ENCODE measurements at regions not wholly inside any gene's neighbourhood (a gene's known extent, or its start where the extent isn't known, plus 50 kb on each side); places are given as distances from the start of the nearest gene placed in this dataset.
"Not testable (repeated sequence)": the region's sequence is repeated elsewhere in the genome, so short reads cannot be mapped to it uniquely, and the experiment has no call there.

GRCh38 chr5:30479104-30479503, 714.4 kb upstream of the CDH6 start:
- no peak for DNase-seq (ENCODE audit: low spot score)

- DNase-seq (ENCODE audit: low spot score): no peak
Measured at GRCh38 chr5:30475429-30475828, 718.1 kb upstream of the CDH6 start.

GRCh38 chr5:30469691-30470090, 723.8 kb upstream of the CDH6 start:
- DNase-seq (ENCODE audit: low spot score): no peak

- no peak for DNase-seq (ENCODE audit: low spot score)
Measured at GRCh38 chr5:30458681-30459080, 734.8 kb upstream of the CDH6 start.

- DNase-seq (ENCODE audit: low spot score): not testable (repeated sequence)
Measured at GRCh38 chr5:30455484-30455883, 738.0 kb upstream of the CDH6 start.

GRCh38 chr5:30453168-30453567, 740.3 kb upstream of the CDH6 start:
- DNase-seq (ENCODE audit: low spot score): no peak

GRCh38 chr5:30450153-30450552, 743.3 kb upstream of the CDH6 start:
- DNase-seq (ENCODE audit: low spot score): no peak

GRCh38 chr5:30447431-30447830, 746.1 kb upstream of the CDH6 start:
- no peak for DNase-seq (ENCODE audit: low spot score)

GRCh38 chr5:30446456-30446855, 747.0 kb upstream of the CDH6 start:
- DNase-seq (ENCODE audit: low spot score): no peak

GRCh38 chr5:30438785-30439184, 754.7 kb upstream of the CDH6 start:
- DNase-seq (ENCODE audit: low spot score): no peak

GRCh38 chr5:30436691-30437090, 756.8 kb upstream of the CDH6 start:
- no peak for DNase-seq (ENCODE audit: low spot score)

- DNase-seq (ENCODE audit: low spot score): not testable (repeated sequence)
Measured at GRCh38 chr5:30428866-30429407, 764.5 kb upstream of the CDH6 start.

- DNase-seq (ENCODE audit: low spot score): no peak
Measured at GRCh38 chr5:30414078-30414477, 779.4 kb upstream of the CDH6 start.

- no peak for DNase-seq (ENCODE audit: low spot score)
Measured at GRCh38 chr5:30413540-30413939, 779.9 kb upstream of the CDH6 start.

GRCh38 chr5:30405821-30406220, 787.7 kb upstream of the CDH6 start:
- DNase-seq (ENCODE audit: low spot score): no peak

GRCh38 chr5:30401479-30402058, 791.9 kb upstream of the CDH6 start:
- no peak for DNase-seq (ENCODE audit: low spot score)

- no peak for DNase-seq (ENCODE audit: low spot score)
Measured at GRCh38 chr5:30398423-30398822, 795.1 kb upstream of the CDH6 start.

GRCh38 chr5:30392897-30393296, 800.6 kb upstream of the CDH6 start:
- no peak for DNase-seq (ENCODE audit: low spot score)

GRCh38 chr5:30390095-30390494, 803.4 kb upstream of the CDH6 start:
- no peak for DNase-seq (ENCODE audit: low spot score)

- no peak for DNase-seq (ENCODE audit: low spot score)
Measured at GRCh38 chr5:30387974-30388632, 805.4 kb upstream of the CDH6 start.

- DNase-seq (ENCODE audit: low spot score): no peak
Measured at GRCh38 chr5:30385754-30386153, 807.7 kb upstream of the CDH6 start.

- DNase-seq (ENCODE audit: low spot score): no peak
Measured at GRCh38 chr5:30384171-30384570, 809.3 kb upstream of the CDH6 start.

- no peak for DNase-seq (ENCODE audit: low spot score)
Measured at GRCh38 chr5:30380228-30380627, 813.3 kb upstream of the CDH6 start.

- DNase-seq (ENCODE audit: low spot score): no peak
Measured at GRCh38 chr5:30376848-30377247, 816.6 kb upstream of the CDH6 start.
